Gastrocnemius medialis (tissue), 4 donors: ENCODE measurements at regions not wholly inside any gene's neighbourhood (a gene's known extent, or its start where the extent isn't known, plus 50 kb on each side); places are given as distances from the start of the nearest gene placed in this dataset.

Experiments used
- ATAC-seq, 2 donors: fragments of 150-250 bp; one replicate each; pipeline ENCODE4 v1.9.1; 2016
- DNase-seq, 2 donors: peaks; one replicate each; pipeline ENCODE4 v3.0.0-alpha.2; 2019
- H3K27ac ChIP-seq, 4 donors: fragments of 200-600 bp; sonication (generic); 1 replicate in 1 of 4; 2 replicates in 3 of 4; pipeline ENCODE4 v1.5.1; 2016 to 2018; ENCODE audit warnings: mild to moderate bottlenecking in 2 of 4, moderate library complexity in 1 of 4
- H3K27me3 ChIP-seq, 3 donors: fragments of 200-600 bp; sonication (generic) in 2 of 3; 1 replicate in 1 of 3; 2 replicates in 2 of 3; pipeline versions ENCODE4 v1.5.1 to v1.6.0; 2016 to 2019; ENCODE audit warnings: mild to moderate bottlenecking in 1 of 3, moderate library complexity in 1 of 3
- H3K36me3 ChIP-seq, 2 donors: fragments of 200-600 bp; sonication (generic) in 1 of 2; one replicate each; pipeline ENCODE4 v1.5.1; 2017 to 2018
- H3K4me1 ChIP-seq, 2 donors: fragments of 200-600 bp; sonication (generic) in 1 of 2; one replicate each; pipeline ENCODE4 v1.5.1; 2016 to 2017; ENCODE audit warnings: mild to moderate bottlenecking in 2 of 2
- H3K4me3 ChIP-seq, 4 donors: fragments of 200-600 bp; sonication (generic) in 3 of 4; 1 replicate in 1 of 4; 2 replicates in 3 of 4; pipeline ENCODE4 v1.5.1; 2016 to 2019; ENCODE audit warnings: mild to moderate bottlenecking in 2 of 4
- H3K9me3 ChIP-seq, 3 donors: fragments of 200-600 bp; sonication (generic) in 2 of 3; 1 replicate in 1 of 3; 2 replicates in 2 of 3; pipeline ENCODE4 v1.5.1; 2016 to 2019
- POLR2A ChIP-seq, 2 donors: fragments of 450-650 bp; IDR thresholded peaks; one replicate each; pipeline ENCODE4 v1.6.1; 2017; ENCODE audit warnings: antibody characterized with exemption in 2 of 2, mild to moderate bottlenecking in 2 of 2, moderate library complexity in 2 of 2
- in situ Hi-C, 4 donors: fragments of 200-750 bp; cut with MboI; loops; one replicate each; pipeline versions ENCODE4 v1.15.0 to v1.8.0; 2017; ENCODE audit warnings: low sequenced_read_pairs in 4 of 4
- intact Hi-C: fragments of 100-400 bp; cut with DNase I; formaldehyde crosslinking; loops from one replicate; pipeline ENCODE4 v1.15.1; 2023; ENCODE audit warnings: low total_unique reads
- TF ChIP-seq, protein P1 (sequence below), 5 experiments: fragments of 450-650 bp in 3 of 5; fragments of 200-600 bp in 2 of 5; sonication (generic) in 2 of 5; IDR thresholded peaks in 4 of 5; conservative IDR thresholded peaks in 1 of 5; 1 replicate in 4 of 5; 2 replicates in 1 of 5; pipeline ENCODE4 v1.5.1; 2016 to 2019; ENCODE audit warnings: antibody characterized with exemption in 5 of 5, mild to moderate bottlenecking in 3 of 5, moderate library complexity in 3 of 5

- in situ Hi-C loops (no loop called here), intact Hi-C loops (no loop called here)
- Histone ChIP-seq H3K4me3 (no peak overlapping the region), H3K27ac (no peak overlapping the region), H3K27me3 (no peaks in the 10 kb centered on the region), H3K9me3 (no peaks in the 10 kb centered on the region), H3K4me1 (no peaks in the 10 kb centered on the region), H3K36me3 (no peaks in the 10 kb centered on the region)
- TF ChIP-seq, protein P1, sequence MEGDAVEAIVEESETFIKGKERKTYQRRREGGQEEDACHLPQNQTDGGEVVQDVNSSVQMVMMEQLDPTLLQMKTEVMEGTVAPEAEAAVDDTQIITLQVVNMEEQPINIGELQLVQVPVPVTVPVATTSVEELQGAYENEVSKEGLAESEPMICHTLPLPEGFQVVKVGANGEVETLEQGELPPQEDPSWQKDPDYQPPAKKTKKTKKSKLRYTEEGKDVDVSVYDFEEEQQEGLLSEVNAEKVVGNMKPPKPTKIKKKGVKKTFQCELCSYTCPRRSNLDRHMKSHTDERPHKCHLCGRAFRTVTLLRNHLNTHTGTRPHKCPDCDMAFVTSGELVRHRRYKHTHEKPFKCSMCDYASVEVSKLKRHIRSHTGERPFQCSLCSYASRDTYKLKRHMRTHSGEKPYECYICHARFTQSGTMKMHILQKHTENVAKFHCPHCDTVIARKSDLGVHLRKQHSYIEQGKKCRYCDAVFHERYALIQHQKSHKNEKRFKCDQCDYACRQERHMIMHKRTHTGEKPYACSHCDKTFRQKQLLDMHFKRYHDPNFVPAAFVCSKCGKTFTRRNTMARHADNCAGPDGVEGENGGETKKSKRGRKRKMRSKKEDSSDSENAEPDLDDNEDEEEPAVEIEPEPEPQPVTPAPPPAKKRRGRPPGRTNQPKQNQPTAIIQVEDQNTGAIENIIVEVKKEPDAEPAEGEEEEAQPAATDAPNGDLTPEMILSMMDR (IDR thresholded peaks at IDR 0.05 in 4 of 5, conservative IDR thresholded peaks at IDR 0.05 in 1 of 5) = no peak
- no peak for TF ChIP-seq POLR2A (IDR thresholded peaks at IDR 0.05)
- ATAC-seq (no peak), DNase-seq (no peak)
Measured at GRCh38 chr1:14520514-14521163, 77.8 kb upstream of the KAZN start.

DNA sequence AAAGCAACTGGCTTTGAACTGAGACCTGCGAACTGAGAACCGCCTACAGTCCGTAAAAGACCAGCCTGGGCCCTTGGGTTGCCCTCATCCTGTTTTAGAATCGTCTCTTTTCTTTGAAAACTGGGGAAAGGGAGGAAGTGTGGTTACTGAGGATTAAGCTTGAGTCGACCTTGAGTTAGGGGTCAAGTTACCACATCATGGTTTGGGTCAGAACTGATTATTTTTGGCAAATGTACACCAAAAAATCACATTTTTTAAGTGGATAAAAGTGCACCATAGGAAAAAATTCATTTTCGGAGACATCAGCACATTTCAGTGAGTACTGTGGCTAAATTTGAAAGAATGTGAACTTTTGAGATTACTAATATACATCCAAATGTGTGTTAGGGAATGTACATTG lies 76.9 kb upstream of the KAZN start:
- Histone ChIP-seq H3K27ac (no peak overlapping the region), H3K4me1 (no peaks in the 10 kb centered on the region), H3K27me3 (no peaks in the 10 kb centered on the region), H3K4me3 (no peak overlapping the region), H3K36me3 (no peaks in the 10 kb centered on the region), H3K9me3 (no peaks in the 10 kb centered on the region)
- TF ChIP-seq, protein P1 (IDR thresholded peaks at IDR 0.05 in 4 of 5, conservative IDR thresholded peaks at IDR 0.05 in 1 of 5) = no peak
- no peak for TF ChIP-seq POLR2A (IDR thresholded peaks at IDR 0.05)
- ATAC-seq (no peak), DNase-seq (no peak)
- in situ Hi-C loops = no loop called here
- intact Hi-C loops = no loop called here

DNA sequence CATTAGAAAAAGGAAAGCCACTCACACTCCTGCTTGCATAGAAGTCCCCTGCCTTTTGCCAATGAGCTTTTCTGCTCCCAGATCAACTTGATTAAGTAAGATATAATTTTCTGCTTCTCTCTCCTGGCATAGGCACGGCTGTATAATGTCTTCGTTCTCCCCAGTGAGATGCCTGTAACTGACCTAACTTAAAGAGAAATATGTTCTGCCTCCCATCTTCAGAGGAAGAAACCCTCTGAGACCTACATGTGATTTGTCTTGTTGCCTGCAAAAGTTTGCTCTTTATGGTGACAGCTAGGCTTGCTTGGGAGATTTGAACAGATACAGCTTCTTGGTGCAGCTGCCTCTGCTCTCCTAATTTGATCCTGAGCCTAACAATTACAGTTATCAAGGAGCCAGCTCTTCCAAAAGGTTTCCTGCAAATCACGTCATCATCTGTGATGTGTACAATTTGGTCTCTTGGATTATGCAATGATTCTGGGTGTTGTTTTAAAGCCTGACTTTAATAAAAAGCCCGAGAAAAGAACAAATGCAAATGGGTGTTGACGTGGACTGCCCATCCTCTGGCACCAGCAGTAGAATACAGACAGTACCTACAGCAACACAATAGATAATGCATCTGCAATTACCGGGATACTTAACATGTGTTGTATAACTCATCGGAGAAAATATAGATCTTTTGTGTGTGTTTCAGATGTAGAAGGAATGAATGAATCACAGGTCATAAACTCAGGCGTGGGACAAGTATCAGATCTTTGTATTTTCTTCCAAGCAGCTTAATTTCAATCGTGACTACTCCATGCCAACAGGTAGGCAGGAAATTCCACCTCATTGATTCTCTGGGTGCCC lies 76.2 kb upstream of the KAZN start:
- DNase-seq (no peak), ATAC-seq (peak; percentile 46 to 74)
- Histone ChIP-seq H3K9me3 (no peaks in the 10 kb centered on the region), H3K27me3 (no peaks in the 10 kb centered on the region), H3K4me1 (no peaks in the 10 kb centered on the region), H3K4me3 (no peak overlapping the region), H3K36me3 (no peaks in the 10 kb centered on the region), H3K27ac (no peak overlapping the region)
- intact Hi-C loops = no loop called here
- in situ Hi-C loops = no loop called here
- TF ChIP-seq, protein P1 (IDR thresholded peaks at IDR 0.05 in 4 of 5, conservative IDR thresholded peaks at IDR 0.05 in 1 of 5) = no peak

DNA sequence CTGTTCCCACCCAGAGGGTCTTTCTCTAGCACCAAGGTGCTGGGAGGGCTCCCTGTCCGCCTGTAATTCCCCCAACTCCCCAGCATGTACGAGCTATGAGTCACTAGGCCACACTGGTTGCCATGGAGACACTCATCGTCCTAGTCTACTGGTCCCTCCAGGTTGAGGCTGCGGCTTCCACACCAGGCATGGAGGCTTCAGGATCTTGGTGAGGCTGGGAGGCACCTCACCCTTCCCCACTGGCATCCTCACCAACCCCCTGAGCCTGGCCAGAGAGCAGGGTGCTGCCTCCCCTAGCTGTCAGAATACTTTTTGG lies 75.6 kb upstream of the KAZN start:
- H3K36me3 ChIP-seq = no peaks in the 10 kb centered on the region
- no peak overlapping the region for H3K27ac ChIP-seq
- no peak overlapping the region for H3K4me3 ChIP-seq
- H3K4me1 ChIP-seq = no peaks in the 10 kb centered on the region
- no peak for ATAC-seq
- TF ChIP-seq POLR2A (IDR thresholded peaks at IDR 0.05) = no peak
- TF ChIP-seq, protein P1 (IDR thresholded peaks at IDR 0.05 in 4 of 5, conservative IDR thresholded peaks at IDR 0.05 in 1 of 5) = no peak
- H3K27me3 ChIP-seq = no peaks in the 10 kb centered on the region
- in situ Hi-C loops (no loop called here), intact Hi-C loops (no loop called here)
- H3K9me3 ChIP-seq = no peaks in the 10 kb centered on the region
- DNase-seq = no peak
